ENCODE measurements at regions not wholly inside any gene's neighbourhood (a gene's known extent, or its start where the extent isn't known, plus 50 kb on each side); places are given as distances from the start of the nearest gene placed in this dataset.

GRCh38 chr4:134308910-134309309 lies 107.3 kb upstream of the PABPC4L start:
- TF ChIP-seq POLR2AphosphoS5 (IDR thresholded peaks at IDR 0.05; ENCODE audit: borderline replicate concordance, low read depth, low read length) (peak; percentile 70; the same call in 1 of the 2 replicates), FOXP2 (optimal IDR thresholded peaks at IDR 0.05; ENCODE audit: control extremely low read depth, extremely low read length, insufficient read depth) (no peak)
- DNase-seq (ENCODE audit: low read depth, low spot score): peak; percentile 73
- peak overlapping the region; percentile 82 for H3K27ac ChIP-seq
- H3K36me3 ChIP-seq (ENCODE audit: insufficient read depth, low read length): no peaks in the 10 kb centered on the region
- H3K9me3 ChIP-seq (ENCODE audit: low read depth, low read length): no peaks in the 10 kb centered on the region
- no peak overlapping the region for H3K9ac ChIP-seq (ENCODE audit: insufficient read length)
- H3K4me3 ChIP-seq: peak overlapping the region; percentile 53

GRCh38 chr4:134298313-134298712 lies 96.7 kb upstream of the PABPC4L start:
- Histone ChIP-seq H3K27ac (no peak overlapping the region), H3K9ac (ENCODE audit: insufficient read length) (no peak overlapping the region)
- DNase-seq (ENCODE audit: low read depth, low spot score): no peak

GRCh38 chr4:134297765-134298164 lies 96.2 kb upstream of the PABPC4L start:
- Histone ChIP-seq H3K36me3 (ENCODE audit: insufficient read depth, low read length) (no peaks in the 10 kb centered on the region), H3K27ac (no peak overlapping the region), H3K9me3 (ENCODE audit: low read depth, low read length) (no peaks in the 10 kb centered on the region; the same call in 1 of the 2 replicates), H3K9ac (ENCODE audit: insufficient read length) (no peak overlapping the region), H3K4me3 (no peak overlapping the region)
- no peak for DNase-seq (ENCODE audit: low read depth, low spot score)
- TF ChIP-seq POLR2AphosphoS5 (IDR thresholded peaks at IDR 0.05; ENCODE audit: borderline replicate concordance, low read depth, low read length): no peak
- no peak for TF ChIP-seq EZH2 (IDR thresholded peaks at IDR 0.05)
- no peak for TF ChIP-seq FOXP2 (optimal IDR thresholded peaks at IDR 0.05; ENCODE audit: control extremely low read depth, extremely low read length, insufficient read depth)

More at GRCh38 chr4:134298313-134298712, 96.7 kb upstream of the PABPC4L start:
- H3K4me3 ChIP-seq: no peak overlapping the region
- TF ChIP-seq EZH2 (IDR thresholded peaks at IDR 0.05) (no peak), POLR2AphosphoS5 (IDR thresholded peaks at IDR 0.05; ENCODE audit: borderline replicate concordance, low read depth, low read length) (no peak), FOXP2 (optimal IDR thresholded peaks at IDR 0.05; ENCODE audit: control extremely low read depth, extremely low read length, insufficient read depth) (no peak)
- H3K9me3 ChIP-seq (ENCODE audit: low read depth, low read length): no peaks in the 10 kb centered on the region; the same call in 1 of the 2 replicates
- no peaks in the 10 kb centered on the region for H3K36me3 ChIP-seq (ENCODE audit: insufficient read depth, low read length)

GRCh38 chr4:134282680-134283079 lies 81.1 kb upstream of the PABPC4L start:
- Histone ChIP-seq H3K9me3 (ENCODE audit: low read depth, low read length) (0 out of 2 replicates have a peak, but pooled peaks cover 4% of the 10 kb centered on the region), H3K4me3 (no peak overlapping the region), H3K36me3 (ENCODE audit: insufficient read depth, low read length) (no peaks in the 10 kb centered on the region), H3K9ac (ENCODE audit: insufficient read length) (no peak overlapping the region), H3K27ac (no peak overlapping the region)
- DNase-seq (ENCODE audit: low read depth, low spot score): no peak
- TF ChIP-seq FOXP2 (optimal IDR thresholded peaks at IDR 0.05; ENCODE audit: control extremely low read depth, extremely low read length, insufficient read depth): no peak
- no peak for TF ChIP-seq EZH2 (IDR thresholded peaks at IDR 0.05)
- TF ChIP-seq POLR2AphosphoS5 (IDR thresholded peaks at IDR 0.05; ENCODE audit: borderline replicate concordance, low read depth, low read length): no peak

GRCh38 chr4:134278675-134279074 lies 77.1 kb upstream of the PABPC4L start:
- Histone ChIP-seq H3K9ac (ENCODE audit: insufficient read length) (no peak overlapping the region), H3K36me3 (ENCODE audit: insufficient read depth, low read length) (no peaks in the 10 kb centered on the region), H3K9me3 (ENCODE audit: low read depth, low read length) (0 out of 2 replicates have a peak, but pooled peaks cover 4% of the 10 kb centered on the region), H3K4me3 (no peak overlapping the region), H3K27ac (no peak overlapping the region)
- DNase-seq (ENCODE audit: low read depth, low spot score): no peak
- TF ChIP-seq EZH2 (IDR thresholded peaks at IDR 0.05) (no peak), FOXP2 (optimal IDR thresholded peaks at IDR 0.05; ENCODE audit: control extremely low read depth, extremely low read length, insufficient read depth) (no peak), POLR2AphosphoS5 (IDR thresholded peaks at IDR 0.05; ENCODE audit: borderline replicate concordance, low read depth, low read length) (no peak)

- no peak for TF ChIP-seq POLR2AphosphoS5 (IDR thresholded peaks at IDR 0.05; ENCODE audit: borderline replicate concordance, low read depth, low read length)
- TF ChIP-seq EZH2 (IDR thresholded peaks at IDR 0.05): no peak
- no peak for TF ChIP-seq FOXP2 (optimal IDR thresholded peaks at IDR 0.05; ENCODE audit: control extremely low read depth, extremely low read length, insufficient read depth)
- no peak for DNase-seq (ENCODE audit: low read depth, low spot score)
- no peaks in the 10 kb centered on the region for H3K36me3 ChIP-seq (ENCODE audit: insufficient read depth, low read length)
- no peak overlapping the region for H3K9ac ChIP-seq (ENCODE audit: insufficient read length)
- H3K4me3 ChIP-seq: no peak overlapping the region
- no peak overlapping the region for H3K27ac ChIP-seq
- no peaks in the 10 kb centered on the region for H3K9me3 ChIP-seq (ENCODE audit: low read depth, low read length)
Measured at GRCh38 chr4:134276476-134276875, 74.9 kb upstream of the PABPC4L start.

- TF ChIP-seq POLR2AphosphoS5 (IDR thresholded peaks at IDR 0.05; ENCODE audit: borderline replicate concordance, low read depth, low read length) (no peak), EZH2 (IDR thresholded peaks at IDR 0.05) (no peak), FOXP2 (optimal IDR thresholded peaks at IDR 0.05; ENCODE audit: control extremely low read depth, extremely low read length, insufficient read depth) (no peak)
- H3K9ac ChIP-seq (ENCODE audit: insufficient read length): no peak overlapping the region
- no peak for DNase-seq (ENCODE audit: low read depth, low spot score)
- no peak overlapping the region for H3K27ac ChIP-seq
- no peak overlapping the region for H3K4me3 ChIP-seq
- no peaks in the 10 kb centered on the region for H3K36me3 ChIP-seq (ENCODE audit: insufficient read depth, low read length)
- H3K9me3 ChIP-seq (ENCODE audit: low read depth, low read length): no peaks in the 10 kb centered on the region
Measured at GRCh38 chr4:134260126-134260525, 58.5 kb upstream of the PABPC4L start.

Data from SK-N-MC (cell line).